ENCODE measurements at regions not wholly inside any gene's neighbourhood (a gene's known extent, or its start where the extent isn't known, plus 50 kb on each side); places are given as distances from the start of the nearest gene placed in this dataset.

- TF ChIP-seq, protein P1, sequence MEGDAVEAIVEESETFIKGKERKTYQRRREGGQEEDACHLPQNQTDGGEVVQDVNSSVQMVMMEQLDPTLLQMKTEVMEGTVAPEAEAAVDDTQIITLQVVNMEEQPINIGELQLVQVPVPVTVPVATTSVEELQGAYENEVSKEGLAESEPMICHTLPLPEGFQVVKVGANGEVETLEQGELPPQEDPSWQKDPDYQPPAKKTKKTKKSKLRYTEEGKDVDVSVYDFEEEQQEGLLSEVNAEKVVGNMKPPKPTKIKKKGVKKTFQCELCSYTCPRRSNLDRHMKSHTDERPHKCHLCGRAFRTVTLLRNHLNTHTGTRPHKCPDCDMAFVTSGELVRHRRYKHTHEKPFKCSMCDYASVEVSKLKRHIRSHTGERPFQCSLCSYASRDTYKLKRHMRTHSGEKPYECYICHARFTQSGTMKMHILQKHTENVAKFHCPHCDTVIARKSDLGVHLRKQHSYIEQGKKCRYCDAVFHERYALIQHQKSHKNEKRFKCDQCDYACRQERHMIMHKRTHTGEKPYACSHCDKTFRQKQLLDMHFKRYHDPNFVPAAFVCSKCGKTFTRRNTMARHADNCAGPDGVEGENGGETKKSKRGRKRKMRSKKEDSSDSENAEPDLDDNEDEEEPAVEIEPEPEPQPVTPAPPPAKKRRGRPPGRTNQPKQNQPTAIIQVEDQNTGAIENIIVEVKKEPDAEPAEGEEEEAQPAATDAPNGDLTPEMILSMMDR (IDR thresholded peaks at IDR 0.05): no peak
- TF ChIP-seq POLR2AphosphoS5 (IDR thresholded peaks at IDR 0.05; ENCODE audit: insufficient read depth in 1 of 2, low read depth in 1 of 2) (no peak), POLR2A (IDR thresholded peaks at IDR 0.05) (no peak)
These were observed 59.5 kb upstream of the DYNAP start for GRCh38 chr18:54531402-54532065.

Data from vagina (tissue), 2 donors.